GM19438 (cell line): ENCODE measurements at regions not wholly inside any gene's neighbourhood (a gene's known extent, or its start where the extent isn't known, plus 50 kb on each side); places are given as distances from the start of the nearest gene placed in this dataset.

Source experiments
- ATAC-seq: cut with Tn5 transposase; IDR thresholded peaks from one replicate; pipeline ENCODE4 v1.9.1; 2021; ENCODE audit warnings: low read depth; ENCODE audit not compliant: unreplicated experiment

DNA sequence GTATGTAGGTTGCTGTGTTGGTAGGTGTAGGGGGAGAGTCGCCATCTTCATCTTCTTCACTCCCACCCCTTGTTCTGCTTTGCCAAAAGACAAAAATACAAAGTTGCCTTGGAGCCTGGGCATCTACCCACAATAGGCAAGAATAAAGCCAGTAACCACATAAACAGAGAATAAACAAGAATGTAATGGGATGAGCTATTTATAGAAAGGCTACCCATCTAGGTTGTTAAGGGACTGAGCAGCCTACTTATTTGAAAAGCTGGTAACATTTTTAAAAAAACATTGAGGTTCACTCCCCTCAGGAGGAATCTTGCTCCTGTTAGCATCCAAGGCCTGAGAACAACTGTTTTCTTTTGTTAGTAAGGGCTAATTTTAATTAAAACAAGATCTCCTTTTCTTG is 301.4 kb upstream of the STXBP5 start:
- no peak for ATAC-seq

DNA sequence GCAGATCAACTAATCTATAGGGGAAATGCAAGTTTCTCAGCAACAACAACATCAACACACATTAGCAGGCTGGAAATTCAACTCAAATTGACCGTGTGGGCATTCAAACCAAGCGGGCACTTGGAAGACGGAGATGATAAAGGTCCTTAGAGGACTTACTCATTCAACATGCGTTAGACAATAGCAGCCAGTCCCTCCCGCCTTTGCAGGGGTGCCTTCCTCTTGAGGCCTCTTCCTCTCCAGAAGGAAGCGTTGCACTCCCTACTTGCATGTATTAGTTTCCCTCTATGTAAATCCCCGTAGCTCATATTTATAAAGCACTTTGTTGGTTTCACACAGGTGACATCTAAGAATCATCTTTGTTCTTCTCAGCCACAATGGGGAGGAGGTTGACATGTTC is 300.8 kb upstream of the STXBP5 start:
- ATAC-seq: no peak

DNA sequence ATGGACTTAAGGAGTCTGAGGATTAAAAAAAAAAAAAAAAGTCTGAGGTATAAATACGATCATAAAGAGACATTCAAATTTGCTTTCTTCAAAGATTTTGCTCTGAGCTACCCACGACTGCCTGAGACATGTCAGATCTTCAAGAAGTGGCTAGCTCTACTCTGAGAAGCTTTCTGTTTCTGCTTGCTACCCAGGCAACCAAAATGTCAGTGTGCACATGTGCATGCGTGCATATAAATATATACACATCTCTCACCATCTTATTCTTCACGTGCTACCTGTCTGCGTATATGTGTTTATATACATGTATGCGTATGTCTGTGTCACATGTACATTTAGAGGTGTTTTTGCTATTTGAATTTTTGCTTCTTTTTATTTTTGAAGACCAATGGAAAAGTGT is 299.6 kb upstream of the STXBP5 start:
- ATAC-seq: no peak

DNA sequence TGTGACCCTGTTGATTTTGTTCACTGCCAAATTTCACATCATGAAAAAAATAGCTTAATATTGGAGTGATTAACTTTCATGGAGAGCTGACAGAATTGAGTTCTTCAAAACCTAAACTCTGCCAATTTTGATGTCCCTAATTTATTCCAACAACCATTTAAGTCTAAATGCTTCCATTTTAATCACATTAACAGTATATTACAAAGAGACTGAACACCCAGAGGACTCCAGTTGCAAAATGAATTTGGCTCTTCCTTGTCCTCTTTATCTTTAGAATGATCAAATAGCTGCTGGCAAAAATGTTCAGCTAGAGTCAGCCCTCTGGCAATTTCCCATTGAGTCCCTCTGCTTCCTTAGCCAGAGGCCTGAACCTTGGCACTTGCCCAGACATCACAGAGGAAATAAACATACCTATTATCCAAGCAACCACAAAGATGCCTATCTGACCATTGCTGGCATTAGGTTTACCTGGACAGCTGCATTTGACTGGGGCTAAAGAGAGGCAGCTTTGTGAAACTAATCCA is 299.0 kb upstream of the STXBP5 start:
- no peak for ATAC-seq

DNA sequence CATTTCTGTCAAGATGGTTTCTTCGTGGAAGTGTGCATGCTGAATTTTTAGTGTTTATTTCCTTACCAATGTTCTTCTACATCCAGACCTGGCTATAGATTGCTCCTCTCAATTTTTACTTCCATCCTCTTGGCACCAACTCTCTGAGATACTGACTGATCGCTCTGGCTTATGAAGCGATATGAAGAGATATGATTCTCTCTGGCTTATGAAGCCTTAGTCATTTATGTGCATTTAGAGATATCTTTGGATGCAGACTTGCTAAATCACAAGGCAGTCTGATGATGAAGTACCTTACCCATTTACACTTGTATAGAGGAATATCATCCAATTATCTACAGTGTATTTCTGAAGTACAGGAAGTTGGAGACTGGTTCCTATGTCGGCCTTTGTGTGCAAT is 295.4 kb upstream of the STXBP5 start:
- no peak for ATAC-seq

DNA sequence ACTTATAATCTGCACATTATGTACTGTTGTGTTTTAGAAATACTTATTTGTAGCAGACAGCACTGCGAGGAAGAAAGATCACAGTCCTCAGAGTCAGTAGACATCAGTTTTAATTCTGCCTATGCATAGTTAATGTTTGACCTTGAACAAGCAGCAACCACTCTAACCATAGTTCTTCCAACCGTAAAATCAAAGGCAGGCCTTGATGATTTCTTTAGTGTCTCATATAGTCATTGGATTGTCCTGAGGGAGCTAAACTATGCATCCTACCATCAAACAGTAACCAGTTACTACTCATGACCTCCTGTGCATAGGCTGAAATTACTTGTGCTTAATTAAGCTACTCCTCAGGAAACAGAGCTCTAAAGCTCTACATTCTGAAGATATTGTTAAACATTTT is 294.8 kb upstream of the STXBP5 start:
- ATAC-seq: no peak

DNA sequence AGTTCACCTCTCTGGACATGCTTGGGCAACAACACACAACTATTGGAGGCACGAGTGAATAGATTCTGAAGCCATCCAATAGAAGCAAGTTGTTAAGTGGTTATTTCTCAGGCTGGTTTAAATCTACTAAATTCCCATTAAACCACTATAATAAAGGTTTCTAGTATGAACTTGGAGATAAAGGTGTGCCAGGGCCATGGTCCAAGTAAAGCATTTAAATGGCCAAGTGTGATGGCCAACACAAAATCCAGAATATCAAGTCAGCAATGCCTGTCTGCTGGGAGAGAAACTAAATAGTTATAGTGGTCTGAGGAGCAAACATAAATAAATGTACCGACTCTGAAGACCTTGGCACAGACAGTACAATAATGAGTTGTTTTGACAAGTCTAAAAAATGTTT is 294.3 kb upstream of the STXBP5 start:
- no peak for ATAC-seq

DNA sequence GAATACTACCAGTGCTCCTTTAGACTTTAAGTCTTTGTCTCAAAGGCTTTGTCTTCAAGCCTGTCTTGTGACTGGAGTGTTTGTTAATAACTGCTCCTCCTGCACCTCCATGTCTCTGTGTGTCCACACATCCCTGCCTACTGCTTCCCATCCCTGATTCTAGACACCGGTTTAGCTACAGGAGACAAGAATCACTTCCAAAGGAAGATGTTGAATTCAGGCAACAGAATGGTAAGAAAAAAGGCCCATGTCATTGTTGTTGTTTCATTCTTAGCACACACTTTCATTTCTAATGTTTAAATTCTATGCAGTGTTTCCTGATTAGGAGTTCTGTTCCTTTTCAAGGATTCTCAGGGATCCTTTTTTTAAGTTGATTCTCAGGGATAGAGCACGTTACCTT is 293.6 kb upstream of the STXBP5 start:
- no peak for ATAC-seq

DNA sequence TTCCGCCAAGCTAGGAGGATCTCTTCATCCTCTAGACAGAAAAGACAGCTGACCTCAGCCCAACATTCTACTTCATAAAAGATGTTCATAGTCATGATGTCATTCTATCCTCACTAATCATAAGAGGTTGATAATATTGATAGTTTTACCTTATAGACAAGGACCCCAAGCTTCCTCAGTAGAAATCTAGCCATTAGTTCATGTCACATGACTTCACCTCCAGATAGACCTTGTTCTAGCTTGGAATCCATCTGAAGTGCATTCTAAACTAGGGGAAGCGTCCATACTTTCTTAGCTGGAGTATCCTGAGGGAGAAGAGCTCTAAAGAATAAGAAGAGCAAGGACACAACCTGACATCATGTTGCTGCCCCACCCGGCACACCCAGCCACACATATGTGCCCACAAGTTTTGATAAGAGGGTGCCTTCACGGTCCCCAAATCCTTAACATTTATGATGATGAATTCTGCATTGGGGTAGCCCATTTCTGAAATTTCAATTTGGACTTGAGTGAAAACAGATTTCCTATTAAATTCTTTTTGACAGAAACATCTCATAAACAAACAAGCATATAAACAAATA is 292.5 kb upstream of the STXBP5 start:
- no peak for ATAC-seq

DNA sequence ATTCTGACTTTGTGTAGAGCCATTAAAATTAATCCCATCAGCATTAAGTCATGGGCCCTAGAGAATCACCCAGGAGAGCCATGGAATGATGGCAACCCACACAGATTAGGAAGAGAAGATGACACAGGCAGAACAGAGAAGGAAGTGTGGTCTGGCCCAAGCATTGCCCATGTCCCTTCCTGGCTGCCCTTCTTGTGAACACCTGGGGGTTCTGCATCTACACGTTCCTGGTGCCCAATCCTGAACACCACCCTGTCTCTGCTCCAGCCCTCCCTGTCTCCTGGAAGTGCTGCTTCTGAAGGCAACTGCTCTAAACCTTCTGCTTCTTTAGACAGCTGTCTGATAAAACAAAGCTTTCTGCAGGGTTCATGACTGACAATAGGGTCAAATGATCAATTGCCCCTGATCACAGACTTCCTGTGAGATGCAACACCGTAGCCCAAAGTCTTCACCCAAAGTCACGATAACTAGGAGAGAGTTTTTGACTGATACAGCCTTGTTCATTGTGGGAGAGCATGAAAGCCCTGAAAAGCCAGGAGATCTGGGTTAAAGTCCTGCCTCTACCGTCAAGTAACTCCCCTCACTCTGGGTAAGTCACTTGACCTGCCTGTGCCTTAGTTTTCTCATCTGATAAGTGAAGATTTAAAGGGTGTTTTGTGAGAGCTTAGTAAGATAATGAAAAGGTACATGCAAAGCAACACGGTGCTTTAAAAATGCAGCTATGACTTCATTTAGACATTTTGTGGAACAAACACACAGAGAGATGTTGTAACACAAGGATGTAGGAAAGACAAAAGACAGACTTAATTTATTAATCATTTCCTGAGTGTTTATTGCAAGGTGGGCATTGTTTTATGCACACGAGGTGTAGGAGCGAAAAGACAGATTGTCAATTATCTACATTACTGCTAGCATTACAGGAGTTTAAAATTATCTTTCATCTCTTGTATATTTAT is 291.2 kb upstream of the STXBP5 start:
- no peak for ATAC-seq

DNA sequence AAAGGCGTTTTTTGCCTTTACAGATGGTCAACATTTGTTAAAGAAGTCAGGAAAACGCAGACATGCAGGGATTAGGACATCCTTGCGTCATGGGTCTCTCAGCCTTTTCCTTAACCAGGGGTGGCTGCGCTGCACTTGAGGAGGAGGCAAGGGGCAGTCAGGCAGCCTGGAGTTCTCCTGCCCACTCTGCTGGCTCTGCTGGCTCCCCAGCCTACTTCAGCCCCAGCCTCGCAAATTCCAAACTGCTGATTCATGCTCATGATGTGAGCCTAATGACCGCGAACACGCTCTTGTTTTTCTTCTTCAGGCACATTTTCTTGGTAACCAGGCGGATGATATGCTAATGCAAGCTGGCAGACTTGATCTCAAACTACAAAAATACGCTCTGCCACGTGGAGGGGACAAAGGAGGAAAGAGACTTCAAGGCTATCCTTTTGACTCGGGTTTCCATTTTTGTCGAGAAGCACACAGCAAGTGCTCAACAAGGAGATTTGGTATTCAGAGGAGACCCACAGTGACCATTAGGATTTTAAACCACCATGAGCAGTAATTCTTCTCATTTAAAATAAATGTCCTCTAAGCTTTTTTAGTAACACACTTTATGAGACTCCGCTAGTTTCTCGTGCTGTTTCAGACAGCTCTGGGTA is 290.3 kb upstream of the STXBP5 start:
- ATAC-seq: no peak

DNA sequence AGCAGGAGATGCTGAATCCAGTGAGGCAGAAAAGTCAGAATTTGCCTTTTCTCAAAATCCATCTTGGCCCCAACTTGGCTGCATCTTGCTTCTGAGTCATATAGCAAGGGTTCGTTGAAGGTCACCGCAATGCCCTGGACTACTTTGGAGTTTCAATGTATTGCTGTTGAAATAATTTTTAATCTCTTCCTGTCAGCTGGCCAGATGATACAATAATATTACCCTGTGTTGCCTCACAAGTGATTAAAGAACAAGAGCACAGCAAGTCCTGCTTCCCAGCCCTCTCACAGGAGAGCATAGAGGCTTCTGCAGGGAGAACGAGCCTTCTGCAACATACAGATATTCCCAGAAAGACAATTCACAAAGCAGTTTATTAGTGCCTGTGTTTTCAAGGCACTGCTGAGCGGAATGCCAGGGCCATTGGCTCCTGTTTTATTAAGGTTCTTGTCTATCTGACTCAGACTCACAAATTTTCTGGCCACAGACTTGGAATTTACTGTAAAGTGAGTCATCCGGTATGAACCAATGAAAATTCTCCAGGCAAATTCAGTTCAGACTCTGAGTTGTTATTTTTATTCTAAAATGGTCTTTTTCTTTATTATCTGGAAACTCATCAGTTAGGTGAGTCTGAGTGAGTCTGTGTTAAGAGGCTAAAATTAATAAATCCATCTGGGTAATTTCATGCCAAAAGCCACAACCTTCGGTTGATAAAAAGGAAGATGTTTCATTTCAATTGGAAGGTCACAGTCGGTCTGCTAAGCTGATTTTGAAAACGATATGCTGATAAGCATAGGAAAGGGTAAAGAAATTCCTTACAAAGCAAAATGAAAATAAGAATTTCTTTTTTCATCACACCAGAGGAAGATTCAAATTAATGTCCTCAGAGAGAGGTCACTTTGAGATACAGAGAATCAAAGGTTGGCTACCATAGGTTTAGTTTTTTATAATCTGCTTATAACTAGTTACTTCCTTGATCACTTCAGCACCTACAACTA is 289.4 kb upstream of the STXBP5 start:
- ATAC-seq: no peak

DNA sequence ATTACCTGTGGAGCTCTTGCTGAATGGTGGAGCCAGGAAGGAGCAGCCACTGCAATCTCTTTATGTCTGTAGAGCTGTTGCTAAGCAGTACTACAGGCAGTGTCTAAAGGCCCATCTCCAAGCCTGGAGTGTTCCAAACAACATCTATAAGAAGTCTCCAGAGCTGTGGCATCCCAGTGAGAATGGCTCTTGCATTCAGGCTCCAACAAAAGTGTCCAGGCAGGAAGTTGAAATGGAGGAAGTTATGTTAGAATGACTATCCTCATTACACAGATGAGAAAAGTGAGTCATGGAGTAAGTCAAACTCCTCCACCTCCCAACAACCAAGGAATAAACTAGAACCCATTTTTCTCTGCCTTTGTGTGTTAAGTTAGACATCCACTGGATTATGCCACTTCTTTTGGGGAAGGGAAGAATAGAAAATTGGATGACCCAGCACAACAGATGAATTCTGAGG is 288.5 kb upstream of the STXBP5 start:
- ATAC-seq: no peak

DNA sequence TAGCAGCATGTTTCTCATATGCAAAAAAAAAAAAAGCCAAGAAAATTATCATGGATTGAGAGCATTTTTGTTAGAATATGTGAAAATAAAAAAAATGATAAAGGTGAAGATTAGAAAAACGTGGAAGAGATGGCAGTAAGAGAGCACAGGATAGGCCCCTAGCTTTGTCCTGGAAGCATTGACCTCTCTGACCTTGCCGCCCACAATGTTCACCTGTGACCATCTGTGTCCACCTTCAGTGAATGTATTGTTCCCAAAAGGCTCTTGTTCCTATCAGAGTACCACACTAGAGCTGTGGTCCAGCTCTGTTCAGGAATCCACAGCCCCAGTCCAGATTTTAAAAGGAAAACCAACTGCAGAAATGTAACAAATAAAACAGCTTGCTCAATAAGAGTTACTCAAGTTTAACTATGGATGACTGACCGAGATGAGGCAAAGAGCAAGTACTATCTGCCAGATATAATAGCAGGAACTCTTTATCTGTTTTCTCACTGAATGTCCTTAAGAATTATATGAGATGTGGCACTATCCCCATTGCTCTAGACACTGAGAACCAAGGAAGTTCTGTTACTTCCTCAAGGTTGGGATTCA is 287.7 kb upstream of the STXBP5 start:
- no peak for ATAC-seq

DNA sequence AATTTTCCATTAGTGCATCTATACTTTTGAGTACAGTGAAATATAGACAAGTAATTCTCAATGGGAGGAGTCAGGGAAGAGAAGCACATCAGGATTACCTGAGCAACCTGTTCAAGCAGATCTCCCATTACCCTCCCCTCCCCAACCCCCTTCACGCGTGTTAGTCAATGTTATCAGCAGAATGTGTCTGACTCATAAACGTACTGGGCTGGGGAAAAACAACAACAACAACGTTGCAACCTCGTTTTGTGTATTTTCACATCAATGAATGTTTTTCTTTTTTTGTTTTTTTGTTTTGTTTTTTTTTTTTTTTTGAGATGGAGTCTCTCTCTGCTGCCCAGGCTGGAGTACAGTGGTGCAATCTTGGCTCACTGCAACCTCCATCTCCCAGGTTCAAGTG is 287.0 kb upstream of the STXBP5 start:
- no peak for ATAC-seq

DNA sequence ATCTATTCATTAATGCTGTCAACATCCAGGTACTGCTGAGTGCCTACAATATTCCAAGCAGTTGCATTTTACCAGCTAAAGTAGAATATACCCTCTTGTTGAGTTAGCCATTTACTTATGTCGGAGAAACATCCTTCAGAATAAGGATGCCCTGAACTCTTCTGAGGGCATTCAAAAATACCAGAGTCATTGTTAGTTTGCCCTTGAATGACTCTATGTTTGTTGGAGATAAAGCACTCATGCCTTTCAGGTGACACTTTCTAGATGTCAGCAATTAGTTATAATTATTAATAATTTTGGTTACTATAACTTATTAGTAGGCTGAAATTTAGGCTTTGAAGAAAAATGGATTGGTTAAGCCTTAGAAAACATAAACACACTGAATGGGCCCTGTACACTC is 286.2 kb upstream of the STXBP5 start:
- no peak for ATAC-seq

DNA sequence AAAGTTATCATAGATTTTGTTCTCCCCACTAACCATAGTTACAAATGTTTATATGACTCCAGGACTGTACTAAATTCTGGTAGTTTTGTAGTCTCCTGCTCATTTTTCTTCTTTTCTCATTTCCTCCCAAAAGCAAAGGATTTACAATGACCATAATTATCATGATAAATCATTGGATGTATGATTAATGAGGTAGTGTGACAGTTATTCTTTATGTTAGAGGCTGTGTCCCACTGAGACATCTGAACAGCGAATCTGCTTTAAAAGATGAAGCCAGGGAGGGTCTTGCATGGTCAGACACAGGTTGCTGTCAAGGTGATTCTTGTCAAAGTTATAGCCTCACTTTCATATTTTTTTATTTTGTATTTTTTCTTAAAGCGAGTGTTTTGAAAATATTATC is 285.2 kb upstream of the STXBP5 start:
- ATAC-seq: no peak

DNA sequence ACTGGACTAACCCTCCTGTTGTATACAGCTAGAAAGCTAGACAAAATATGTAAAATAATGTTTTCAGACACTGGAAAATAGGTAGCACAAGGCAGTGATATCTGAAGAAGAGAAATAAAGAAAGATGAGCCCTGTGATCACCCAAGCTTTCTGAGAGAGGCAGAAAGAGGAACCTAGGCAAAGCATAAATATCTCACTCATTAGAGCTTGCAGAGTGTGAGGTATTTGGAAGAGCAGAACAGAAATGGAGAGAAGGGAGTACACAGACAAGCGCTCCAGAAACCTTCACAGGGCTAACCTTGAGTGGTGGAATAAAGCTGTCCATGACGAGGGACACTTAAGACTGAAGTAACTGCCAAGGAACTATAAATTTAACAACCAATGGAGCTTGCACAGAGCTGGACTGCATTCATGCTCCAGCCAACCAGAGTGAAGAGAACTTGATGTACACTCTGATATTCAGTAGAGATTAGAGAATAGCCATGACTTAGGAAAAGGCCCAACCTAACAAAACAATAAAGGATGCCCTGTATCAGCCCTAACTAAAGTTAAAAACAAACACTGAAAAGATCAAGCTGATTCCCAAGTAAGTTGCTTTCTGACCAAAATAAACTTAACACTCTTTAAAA is 280.9 kb upstream of the STXBP5 start:
- ATAC-seq: no peak

DNA sequence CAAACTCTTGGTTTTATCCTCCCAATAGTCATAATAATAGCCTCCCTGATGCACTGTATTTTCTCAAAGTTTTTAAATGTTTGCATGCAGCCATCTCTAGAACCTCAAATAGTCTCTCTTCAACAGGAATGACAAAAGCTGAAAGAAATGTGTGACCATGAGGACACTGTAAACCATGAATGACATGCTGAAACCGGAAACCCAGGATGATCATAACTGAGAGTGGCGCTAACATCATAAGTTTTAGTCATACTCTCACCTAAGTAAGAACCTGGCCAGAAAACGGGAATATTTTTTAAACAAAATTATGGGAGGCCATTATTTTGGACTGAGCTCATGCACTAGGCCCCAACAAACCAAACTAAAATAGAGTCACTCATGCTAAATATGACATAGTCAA is 278.4 kb upstream of the STXBP5 start:
- no peak for ATAC-seq
